HEK293 (cell line): ENCODE measurements at regions not wholly inside any gene's neighbourhood (a gene's known extent, or its start where the extent isn't known, plus 50 kb on each side); places are given as distances from the start of the nearest gene placed in this dataset.

Source experiments
- CTCF ChIA-PET: fragments of 350-600 bp; formaldehyde crosslinking; extraction: SDS; loops from one replicate; lab custom pipeline; 2021; ENCODE audit warnings: antibody characterized with exemption; lab: Yijun Ruan, JAX
- POLR2A ChIA-PET: fragments of 300-600 bp; formaldehyde crosslinking; extraction: SDS; loops from one replicate; lab custom pipeline; 2020; ENCODE audit warnings: antibody characterized with exemption, inconsistent platforms; lab: Yijun Ruan, JAX
- H3K27ac ChIP-seq: fragments of 200-500 bp; sonication (Bioruptor generic); 2 replicates; pipeline ENCODE4 v1.5.1; 2014; ENCODE audit warnings: low read depth, low read length, control low read depth, inconsistent platforms; ENCODE audit errors: extremely low read depth
- H3K36me3 ChIP-seq, 2 experiments: fragments of 200-500 bp in 1 of 2; sonication (Bioruptor generic) in 1 of 2; 1 replicate in 1 of 2; 2 replicates in 1 of 2; pipeline ENCODE4 v1.5.1; 2014 to 2017; ENCODE audit warnings: inconsistent platforms in 2 of 2, low read length in 2 of 2; ENCODE audit not compliant: control insufficient read depth in 2 of 2, insufficient read depth in 1 of 2
- H3K4me1 ChIP-seq: fragments of 200-500 bp; sonication (Bioruptor generic); 2 replicates; pipeline ENCODE4 v1.5.1; 2014; ENCODE audit warnings: mild to moderate bottlenecking, low read length, inconsistent platforms; ENCODE audit not compliant: control insufficient read depth, insufficient read depth
- H3K4me3 ChIP-seq: 2 replicates; pipeline ENCODE4 v1.5.1; 2011; ENCODE audit warnings: low read depth, mild to moderate bottlenecking, control low read depth, low read length, moderate library complexity
- H3K9me3 ChIP-seq: fragments of 200-500 bp; sonication (Bioruptor generic); 2 replicates; pipeline ENCODE4 v1.5.1; 2014; ENCODE audit warnings: low read depth, low read length, inconsistent platforms; ENCODE audit not compliant: control insufficient read depth, insufficient read depth
- ATF2 ChIP-seq: fragments of 450-650 bp; formaldehyde crosslinking; IDR thresholded peaks from 2 replicates; pipeline ENCODE4 v1.5.1; 2016; ENCODE audit warnings: missing biosample characterization, missing genetic modification characterization, low read depth
- KLF7 ChIP-seq: fragments of 450-650 bp; formaldehyde crosslinking; IDR thresholded peaks from 2 replicates; pipeline ENCODE4 v1.5.1; 2016; ENCODE audit warnings: missing biosample characterization, missing genetic modification characterization, borderline replicate concordance
- TCF7L2 ChIP-seq: IDR thresholded peaks from 2 replicates; pipeline ENCODE4 v1.6.1; 2011; ENCODE audit warnings: low read depth, mild to moderate bottlenecking, inconsistent platforms, low read length, moderate library complexity, borderline replicate concordance
- ZBTB26 ChIP-seq: fragments of 450-650 bp; formaldehyde crosslinking; optimal IDR thresholded peaks from 2 replicates; pipeline ENCODE3; 2016; ENCODE audit warnings: missing biosample characterization, mild to moderate bottlenecking, missing genetic modification characterization
- ZFHX2 ChIP-seq: fragments of 450-650 bp; formaldehyde crosslinking; conservative IDR thresholded peaks from 2 replicates; pipeline ENCODE4 v1.5.1; 2016; ENCODE audit warnings: missing biosample characterization, missing genetic modification characterization
- ZNF146 ChIP-seq: fragments of 450-650 bp; formaldehyde crosslinking; IDR thresholded peaks from 2 replicates; pipeline ENCODE4 v1.5.1; 2016; ENCODE audit warnings: missing biosample characterization, missing genetic modification characterization
- ZNF211 ChIP-seq: fragments of 450-650 bp; formaldehyde crosslinking; IDR thresholded peaks from 2 replicates; pipeline ENCODE4 v1.5.1; 2016; ENCODE audit warnings: low read depth, missing biosample characterization, missing genetic modification characterization
- ZNF24 ChIP-seq: fragments of 450-650 bp; formaldehyde crosslinking; IDR thresholded peaks from 2 replicates; pipeline ENCODE4 v1.5.1; 2016; ENCODE audit warnings: missing biosample characterization, missing genetic modification characterization
- ZNF449 ChIP-seq: fragments of 450-650 bp; formaldehyde crosslinking; IDR thresholded peaks from 2 replicates; pipeline ENCODE4 v1.5.1; 2017; ENCODE audit warnings: missing biosample characterization, mild to moderate bottlenecking, missing genetic modification characterization, moderate library complexity
- ZNF510 ChIP-seq: fragments of 450-650 bp; formaldehyde crosslinking; IDR thresholded peaks from 2 replicates; pipeline ENCODE4 v1.5.1; 2018; ENCODE audit warnings: mild to moderate bottlenecking, missing genetic modification characterization, missing biosample characterization; ENCODE audit not compliant: insufficient replicate concordance
- ZNF544 ChIP-seq: fragments of 450-650 bp; formaldehyde crosslinking; IDR thresholded peaks from 2 replicates; pipeline ENCODE4 v1.5.0; 2017; ENCODE audit warnings: missing biosample characterization, missing genetic modification characterization
- ZNF555 ChIP-seq: fragments of 450-650 bp; formaldehyde crosslinking; conservative IDR thresholded peaks from 2 replicates; pipeline ENCODE4 v1.5.1; 2017; ENCODE audit warnings: missing biosample characterization, mild to moderate bottlenecking, missing genetic modification characterization, inconsistent platforms
- ZNF580 ChIP-seq: fragments of 450-650 bp; formaldehyde crosslinking; IDR thresholded peaks from 2 replicates; pipeline ENCODE4 v1.5.1; 2016; ENCODE audit warnings: missing biosample characterization, missing genetic modification characterization
- ZNF677 ChIP-seq: fragments of 450-650 bp; IDR thresholded peaks from 2 replicates; pipeline ENCODE4 v1.5.0; 2018; ENCODE audit warnings: missing biosample characterization, mild to moderate bottlenecking, missing genetic modification characterization, moderate library complexity
- ZNF707 ChIP-seq: fragments of 450-650 bp; formaldehyde crosslinking; IDR thresholded peaks from 2 replicates; pipeline ENCODE4 v1.5.1; 2016; ENCODE audit warnings: missing biosample characterization, missing genetic modification characterization
- ZNF837 ChIP-seq: fragments of 450-650 bp; formaldehyde crosslinking; IDR thresholded peaks from 2 replicates; pipeline ENCODE4 v1.5.1; 2016; ENCODE audit warnings: missing biosample characterization, missing genetic modification characterization

GRCh38 chr11:112765337-112765736 is 195.9 kb upstream of the NCAM1 start (continued):
- TF ChIP-seq ZNF510 (tag by site-specific recombination) (no peak), ZNF449 (no peak)

- no peaks in the 10 kb centered on the region for H3K36me3 ChIP-seq
- CTCF ChIA-PET = interaction anchor here (1.5 kb wide), 1 partner anchor 182 kb away, joined by 3 read pairs; no protein-coding TSS in a partner anchor
Observed at GRCh38 chr11:112769170-112769569, 192.1 kb upstream of the NCAM1 start.

GRCh38 chr11:112769584-112769983 is 191.6 kb upstream of the NCAM1 start:
- TF ChIP-seq KLF7 (tag by site-specific recombination) (no peak), ZNF555 (tag by site-specific recombination) (no peak), ZFHX2 (0 out of 2 replicates have a peak, but pooled peaks have one; percentile 31)
- no peak overlapping the region for H3K4me3 ChIP-seq
- POLR2A ChIA-PET = no interaction called here
- no peak overlapping the region for H3K27ac ChIP-seq
- no peaks in the 10 kb centered on the region for H3K9me3 ChIP-seq
- H3K4me1 ChIP-seq = no peaks in the 10 kb centered on the region
- CTCF ChIA-PET = no interaction called here
- no peaks in the 10 kb centered on the region for H3K36me3 ChIP-seq

More at GRCh38 chr11:112769170-112769569, 192.1 kb upstream of the NCAM1 start:
- Histone ChIP-seq H3K4me3 (no peak overlapping the region), H3K4me1 (no peaks in the 10 kb centered on the region), H3K27ac (no peak overlapping the region), H3K9me3 (no peaks in the 10 kb centered on the region)
- TF ChIP-seq TCF7L2 (no peak), ZBTB26 (tag by site-specific recombination) (no peak), ZNF544 (tag by site-specific recombination) (no peak), ZNF211 (no peak), ZNF146 (no peak), ZNF677 (tag by site-specific recombination) (no peak)
- POLR2A ChIA-PET = no interaction called here

- Histone ChIP-seq H3K4me3 (no peak overlapping the region), H3K9me3 (no peaks in the 10 kb centered on the region), H3K27ac (no peak overlapping the region), H3K36me3 (no peaks in the 10 kb centered on the region), H3K4me1 (no peaks in the 10 kb centered on the region)
- ChIA-PET POLR2A (no interaction called here), CTCF (no interaction called here)
- TF ChIP-seq ZNF707 (tag by site-specific recombination) (no peak), ZNF580 (tag by site-specific recombination) (no peak), ATF2 (no peak), ZNF24 (tag by site-specific recombination) (no peak), ZNF837 (tag by site-specific recombination) (no peak)
Observed at GRCh38 chr11:112770033-112770432, 191.2 kb upstream of the NCAM1 start.
